ENCODE measurements at regions not wholly inside any gene's neighbourhood (a gene's known extent, or its start where the extent isn't known, plus 50 kb on each side); places are given as distances from the start of the nearest gene placed in this dataset.

GRCh38 chr11:69400140-69400539 lies 81.3 kb upstream of the LINC01488 start:
- no peaks in the 10 kb centered on the region for H3K36me3 ChIP-seq (ENCODE audit: insufficient read depth, low read length)
- no peak for ATAC-seq (ENCODE audit: poor library complexity)
- H3K4me1 ChIP-seq (ENCODE audit: insufficient read depth, low read length), result peaks cover 3% of the 10 kb centered on the region
- TF ChIP-seq CTCF (IDR thresholded peaks at IDR 0.05), result no peak
- intact Hi-C loops (cut with DNase I, micrococcal nuclease), result no loop called here
- Mint-ChIP-seq H3K36me3 (ENCODE audit: low read depth) (no peaks in the 10 kb centered on the region), H3K4me1 (ENCODE audit: low read depth) (peaks cover 12% of the 10 kb centered on the region), H3K9me3 (peaks cover 9% of the 10 kb centered on the region), H3K4me3 (no peak overlapping the region), H3K27ac (no peak overlapping the region), H3K27me3 (no peaks in the 10 kb centered on the region)
- no peak overlapping the region for H3K27ac ChIP-seq (ENCODE audit: low read depth in 1 of 2, low read length in 2 of 2)
- ChIA-PET CTCF (no interaction called here), POLR2A (no interaction called here)
- DNase-seq, result no peak
- H3K27me3 ChIP-seq (ENCODE audit: control insufficient read depth in 1 of 2, insufficient read depth in 2 of 2, low read length in 2 of 2), result no peaks in the 10 kb centered on the region
- H3K4me3 ChIP-seq (ENCODE audit: low read length), result no peak overlapping the region
- H3K9me3 ChIP-seq (ENCODE audit: control insufficient read depth in 1 of 2, insufficient read depth in 1 of 2, low read length in 2 of 2), result peaks cover 0 to 16% of the 10 kb centered on the region in 2 experiments

DNA sequence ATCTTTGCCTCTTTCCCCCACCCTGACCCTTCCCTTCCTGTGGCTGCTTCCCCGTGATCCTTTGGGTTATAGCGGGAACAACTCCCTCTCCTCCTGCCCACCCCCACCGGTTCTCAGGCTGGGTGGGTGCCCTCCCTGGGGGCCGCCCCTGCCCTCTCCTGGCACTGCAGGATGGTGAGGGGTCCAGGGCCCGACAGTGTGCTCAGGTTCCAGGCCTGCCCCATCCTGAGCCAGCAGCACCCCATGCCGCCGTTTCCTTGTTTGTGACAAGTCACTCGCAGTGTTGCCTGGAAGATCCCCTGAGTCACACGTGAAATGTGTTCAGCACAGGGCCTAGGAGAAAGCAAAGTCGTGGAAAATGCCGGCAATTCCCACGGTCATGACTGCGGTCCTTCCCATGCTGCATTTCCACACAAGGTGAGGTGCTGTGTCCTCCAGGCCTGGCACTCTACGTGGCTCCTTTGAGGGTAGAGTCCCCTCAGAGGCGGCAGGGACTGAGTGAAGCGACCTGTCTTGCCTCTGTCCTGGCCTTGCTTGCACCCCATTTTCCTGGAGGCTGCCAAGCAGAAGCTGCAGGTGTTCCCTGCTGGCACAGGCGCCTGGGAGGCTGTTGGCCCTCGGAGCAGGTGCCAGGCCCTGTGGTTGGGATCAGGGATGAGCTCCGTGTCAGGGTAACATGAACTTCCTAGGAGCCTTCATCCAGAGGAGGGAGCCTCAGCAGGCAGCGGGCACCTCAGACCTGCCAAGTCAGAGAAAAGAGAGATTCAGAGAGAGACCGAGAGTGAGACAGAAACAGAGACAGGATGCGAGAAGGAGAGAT lies 80.5 kb upstream of the LINC01488 start:
- H3K27me3 ChIP-seq (ENCODE audit: control insufficient read depth in 1 of 2, insufficient read depth in 2 of 2, low read length in 2 of 2), result no peaks in the 10 kb centered on the region
- Mint-ChIP-seq H3K36me3 (ENCODE audit: low read depth) (no peaks in the 10 kb centered on the region), H3K4me1 (ENCODE audit: low read depth) (peaks cover 12% of the 10 kb centered on the region), H3K9me3 (peaks cover 9% of the 10 kb centered on the region), H3K27me3 (no peaks in the 10 kb centered on the region), H3K27ac (no peak overlapping the region), H3K4me3 (no peak overlapping the region)
- H3K36me3 ChIP-seq (ENCODE audit: insufficient read depth, low read length), result no peaks in the 10 kb centered on the region
- ChIA-PET CTCF (no interaction called here), POLR2A (no interaction called here)
- H3K4me1 ChIP-seq (ENCODE audit: insufficient read depth, low read length), result peaks cover 3% of the 10 kb centered on the region
- ATAC-seq (ENCODE audit: poor library complexity), result no peak
- intact Hi-C loops (cut with DNase I, micrococcal nuclease), result no loop called here
- TF ChIP-seq CTCF (IDR thresholded peaks at IDR 0.05), result no peak
- no peak for DNase-seq
- H3K9me3 ChIP-seq (ENCODE audit: control insufficient read depth in 1 of 2, insufficient read depth in 1 of 2, low read length in 2 of 2), result peaks cover 0 to 16% of the 10 kb centered on the region in 2 experiments
- H3K27ac ChIP-seq (ENCODE audit: low read depth in 1 of 2, low read length in 2 of 2), result no peak overlapping the region
- no peak overlapping the region for H3K4me3 ChIP-seq (ENCODE audit: low read length)

- H3K36me3 Mint-ChIP-seq (ENCODE audit: low read depth), result no peaks in the 10 kb centered on the region
- H3K4me3 Mint-ChIP-seq, result no peak overlapping the region
- intact Hi-C loops (cut with DNase I, micrococcal nuclease), result no loop called here
- Histone ChIP-seq H3K27me3 (ENCODE audit: control insufficient read depth in 1 of 2, insufficient read depth in 2 of 2, low read length in 2 of 2) (no peaks in the 10 kb centered on the region), H3K9me3 (ENCODE audit: control insufficient read depth in 1 of 2, insufficient read depth in 1 of 2, low read length in 2 of 2) (peaks cover 0 to 16% of the 10 kb centered on the region in 2 experiments), H3K27ac (ENCODE audit: low read depth in 1 of 2, low read length in 2 of 2) (no peak overlapping the region), H3K4me3 (ENCODE audit: low read length) (no peak overlapping the region), H3K4me1 (ENCODE audit: insufficient read depth, low read length) (peaks cover 3% of the 10 kb centered on the region), H3K36me3 (ENCODE audit: insufficient read depth, low read length) (no peaks in the 10 kb centered on the region)
- peaks cover 12% of the 10 kb centered on the region for H3K4me1 Mint-ChIP-seq (ENCODE audit: low read depth)
- DNase-seq, result no peak
- no peak overlapping the region for H3K27ac Mint-ChIP-seq
- CTCF ChIA-PET, result no interaction called here
- H3K9me3 Mint-ChIP-seq, result peaks cover 9% of the 10 kb centered on the region
- POLR2A ChIA-PET, result no interaction called here
- TF ChIP-seq CTCF (IDR thresholded peaks at IDR 0.05), result no peak
- no peak for ATAC-seq (ENCODE audit: poor library complexity)
- H3K27me3 Mint-ChIP-seq, result no peaks in the 10 kb centered on the region
Measured at GRCh38 chr11:69401715-69402114, 79.7 kb upstream of the LINC01488 start.
